NCI-H2227 treated with DMSO at 0.1 percent for 48 hours (cell line): ENCODE measurements at regions not wholly inside any gene's neighbourhood (a gene's known extent, or its start where the extent isn't known, plus 50 kb on each side); places are given as distances from the start of the nearest gene placed in this dataset.

Source experiments
- DNase-seq: peaks from one replicate; lab custom pipeline; 2025; lab: John Stamatoyannopoulos, UW

GRCh38 chr21:24353492-24353891 lies 1253.8 kb downstream of the MRPL39 start:
- no peak for DNase-seq

DNA sequence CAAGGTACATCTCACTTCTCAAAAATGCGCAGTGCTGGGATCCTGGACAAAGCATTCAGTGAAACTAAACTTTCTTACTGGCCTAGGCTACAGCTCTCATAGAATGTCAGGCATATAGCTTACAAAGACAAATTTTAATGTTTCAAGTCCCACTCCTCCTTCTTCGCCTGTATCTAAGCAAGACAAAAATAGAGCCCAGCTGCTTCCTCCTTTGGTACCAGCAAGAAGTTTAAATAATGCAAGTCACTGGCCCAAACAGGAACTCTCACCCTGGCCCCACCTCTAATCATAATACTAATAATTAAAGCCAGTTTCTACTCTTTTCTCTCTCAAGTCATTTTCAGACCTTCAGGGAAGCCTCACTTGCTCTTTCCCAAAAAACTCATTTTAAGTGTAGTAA lies 1267.9 kb downstream of the MRPL39 start:
- no peak for DNase-seq

GRCh38 chr21:24336491-24336890 lies 1270.8 kb downstream of the MRPL39 start:
- DNase-seq, result no peak

GRCh38 chr21:24323536-24323935 lies 1283.7 kb downstream of the MRPL39 start:
- DNase-seq, result no peak

DNA sequence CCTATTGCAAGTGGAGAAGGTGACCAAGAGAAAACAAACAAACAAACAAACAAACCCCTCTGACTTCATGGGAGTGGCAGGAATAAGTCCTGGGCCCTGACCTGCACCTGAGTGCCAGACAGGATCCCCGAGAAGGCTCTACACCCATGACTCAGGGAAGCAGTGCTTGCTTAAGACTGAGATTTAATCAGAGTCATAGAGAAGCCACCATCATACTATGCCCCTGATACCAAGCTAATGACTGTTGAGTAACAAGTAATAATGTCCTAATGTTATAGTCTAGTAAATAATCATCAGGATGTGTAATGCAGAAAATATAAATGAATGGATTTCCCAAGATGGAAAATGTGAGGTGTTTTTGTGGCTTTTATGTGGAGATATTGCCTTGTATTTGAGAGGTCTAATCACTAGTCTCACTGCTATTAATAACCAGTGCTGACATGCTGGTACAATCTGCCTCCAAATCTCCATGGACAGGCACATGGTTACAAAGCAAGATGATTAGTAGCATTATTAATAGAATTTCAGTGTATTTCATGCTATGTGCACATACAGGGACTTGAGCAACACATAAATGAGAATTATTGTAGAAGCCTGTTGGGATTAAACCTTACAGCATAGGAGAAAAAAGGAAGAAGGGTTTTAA lies 1290.9 kb downstream of the MRPL39 start:
- no peak for DNase-seq

- no peak for DNase-seq
Measured at GRCh38 chr21:24310788-24311187, 1296.5 kb downstream of the MRPL39 start.

DNA sequence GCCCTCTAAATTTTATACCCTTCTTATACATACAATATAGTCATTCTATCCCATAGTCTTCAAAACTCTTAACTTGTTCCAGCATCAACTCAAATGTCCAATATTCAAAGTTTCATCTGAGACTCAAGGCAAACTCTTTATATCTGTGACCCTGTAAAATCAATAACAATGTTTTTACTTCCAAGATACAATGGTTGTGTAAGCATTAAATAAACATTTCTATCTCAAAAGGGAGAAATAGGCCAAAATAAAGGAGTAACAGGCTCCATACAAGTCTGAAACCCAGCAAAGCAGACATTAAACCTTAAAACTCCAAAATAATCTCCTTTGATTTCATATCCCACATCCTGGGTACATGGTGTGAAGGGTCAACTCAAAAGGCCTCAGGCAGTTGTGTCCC lies 1299.1 kb downstream of the MRPL39 start:
- no peak for DNase-seq

DNA sequence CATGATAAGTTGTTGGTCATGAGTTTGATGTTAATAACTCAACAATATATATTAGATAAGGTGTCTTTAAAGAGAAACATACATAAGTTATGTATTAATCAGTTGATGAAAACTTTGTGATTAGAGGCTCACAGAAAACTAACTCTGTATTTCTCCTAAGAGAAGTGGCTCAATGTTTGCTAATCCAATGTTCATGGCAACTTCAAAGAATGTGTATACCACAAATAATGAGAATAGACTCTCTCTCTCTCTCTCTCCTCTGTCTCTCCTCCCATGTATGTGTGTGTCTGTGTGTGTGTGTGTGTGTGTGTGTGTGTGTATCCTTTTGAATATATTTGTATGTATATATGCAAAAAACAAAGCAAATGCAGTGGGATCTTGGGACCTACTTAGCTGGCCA lies 1304.9 kb downstream of the MRPL39 start:
- DNase-seq, result no peak

DNA sequence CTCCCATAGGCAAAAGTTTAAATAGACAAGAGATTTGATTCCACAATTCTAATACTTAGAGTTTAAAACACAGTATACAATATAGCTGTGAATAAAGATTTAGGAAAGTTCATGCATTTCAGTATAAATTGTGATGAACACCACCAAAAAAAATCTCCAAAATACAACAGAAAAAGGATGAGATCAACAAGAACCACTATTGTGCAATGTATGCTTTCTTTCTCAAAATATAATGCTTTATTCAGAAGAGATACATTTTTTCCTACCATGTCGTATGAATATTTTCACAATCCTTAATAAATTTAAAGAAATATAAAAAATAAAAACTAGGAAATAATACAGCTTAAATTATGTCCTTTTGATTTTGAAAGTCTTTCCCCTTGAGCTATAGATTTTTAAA lies 1309.2 kb downstream of the MRPL39 start:
- DNase-seq, result no peak

DNA sequence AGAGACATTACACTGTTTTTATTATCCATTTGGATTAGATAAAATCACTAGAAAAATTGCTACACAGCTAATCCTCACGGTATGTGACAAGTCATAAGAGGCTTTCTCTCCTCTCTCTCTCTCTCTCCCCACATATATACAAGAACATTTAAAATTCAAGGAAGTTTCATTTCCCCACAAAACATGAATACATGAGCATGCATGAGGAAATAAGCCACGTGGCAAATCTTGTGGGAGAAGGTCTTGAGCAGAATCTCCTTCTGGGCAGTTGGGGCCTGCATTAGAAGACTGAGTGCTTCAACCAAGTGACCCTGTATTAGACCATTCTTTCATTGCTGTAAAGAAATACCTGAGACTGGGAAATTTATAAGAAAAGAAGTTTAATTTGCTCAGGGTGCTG lies 1313.1 kb downstream of the MRPL39 start:
- DNase-seq, result no peak

GRCh38 chr21:24290151-24290833 lies 1317.0 kb downstream of the MRPL39 start:
- DNase-seq, result no peak

- no peak for DNase-seq
Measured at GRCh38 chr21:24289539-24289938, 1317.7 kb downstream of the MRPL39 start.

DNA sequence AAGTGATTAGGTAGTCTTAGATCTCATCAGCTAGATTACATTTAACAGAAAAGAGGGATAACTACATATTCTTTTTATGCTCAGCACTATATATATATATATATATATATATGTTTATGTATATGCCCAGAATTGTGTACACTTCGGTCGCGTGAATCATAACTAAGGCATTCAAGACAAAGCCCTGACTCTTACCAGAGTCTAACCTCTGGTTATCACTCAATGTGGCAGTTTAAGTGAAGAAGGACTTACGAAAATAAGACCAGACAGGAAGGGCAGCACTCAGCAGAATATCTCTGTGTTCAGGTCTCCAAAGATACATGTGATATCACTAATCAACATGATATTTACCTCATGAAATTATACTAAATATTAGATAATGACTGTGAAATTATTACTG lies 1326.7 kb downstream of the MRPL39 start:
- DNase-seq, result no peak

DNA sequence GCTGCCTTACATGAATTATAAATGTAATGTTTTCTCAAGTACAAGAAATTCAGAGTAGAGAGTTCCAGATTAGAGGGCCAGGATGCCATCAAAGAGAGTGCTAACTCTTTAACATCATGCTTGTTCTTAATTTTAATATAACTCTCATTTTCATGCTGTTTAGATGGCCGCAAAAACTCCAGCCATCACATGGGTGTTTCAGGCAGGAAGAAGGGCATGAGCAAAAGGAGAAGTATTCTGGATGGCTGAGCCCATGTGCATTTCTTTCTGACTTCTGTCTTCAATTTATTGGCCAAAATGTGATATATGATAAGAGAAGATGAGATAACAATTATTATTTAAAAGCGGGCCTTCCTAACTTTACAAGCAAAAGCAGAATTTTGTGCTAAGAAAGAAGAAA lies 1328.6 kb downstream of the MRPL39 start:
- DNase-seq, result no peak

- no peak for DNase-seq
Measured at GRCh38 chr21:24276204-24276603, 1331.1 kb downstream of the MRPL39 start.

- DNase-seq, result no peak
Measured at GRCh38 chr21:24275616-24276015, 1331.7 kb downstream of the MRPL39 start.

DNA sequence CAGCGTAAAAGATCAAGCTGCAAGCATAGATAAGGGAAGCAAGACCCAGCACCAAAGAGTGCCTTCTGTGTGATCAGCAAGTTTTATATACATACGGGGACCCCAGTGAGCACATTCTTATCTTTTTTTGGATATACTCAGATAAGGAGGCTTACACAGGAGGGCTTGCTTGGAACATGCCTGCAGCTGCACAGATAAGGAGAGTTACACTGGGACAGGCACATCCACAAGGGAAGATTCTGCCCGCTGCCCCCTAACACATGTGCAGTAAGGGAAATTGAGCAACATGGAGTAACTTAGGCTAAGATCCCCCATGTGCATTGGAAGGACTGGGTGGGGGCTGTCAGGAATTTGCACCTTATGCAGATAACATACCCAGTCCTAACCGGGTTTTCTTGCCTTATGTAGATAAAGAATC lies 1334.8 kb downstream of the MRPL39 start:
- DNase-seq, result no peak

GRCh38 chr21:24265987-24266386 lies 1341.3 kb downstream of the MRPL39 start:
- no peak for DNase-seq

GRCh38 chr21:24260751-24261150 lies 1346.5 kb downstream of the MRPL39 start:
- no peak for DNase-seq

DNA sequence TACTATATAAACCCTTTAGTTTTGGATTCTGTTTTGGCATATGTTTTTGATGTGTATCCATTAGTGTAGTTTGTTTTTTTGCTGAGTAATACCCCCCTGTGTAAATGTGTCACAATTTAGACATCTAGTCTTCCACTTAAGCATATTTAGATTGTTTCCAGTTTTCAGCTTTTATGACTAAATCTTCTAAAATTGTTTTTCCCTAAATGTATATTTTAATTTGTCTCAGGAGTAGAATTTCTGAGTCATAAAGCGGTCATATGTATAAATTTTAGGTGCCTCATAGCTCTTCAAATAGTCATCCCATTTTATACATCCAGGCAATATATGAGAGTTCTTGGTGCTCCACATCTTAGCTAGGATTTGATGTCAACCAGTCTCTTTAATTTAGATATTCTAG lies 1348.0 kb downstream of the MRPL39 start:
- no peak for DNase-seq

- no peak for DNase-seq
Measured at GRCh38 chr21:24255591-24255990, 1351.7 kb downstream of the MRPL39 start.

DNA sequence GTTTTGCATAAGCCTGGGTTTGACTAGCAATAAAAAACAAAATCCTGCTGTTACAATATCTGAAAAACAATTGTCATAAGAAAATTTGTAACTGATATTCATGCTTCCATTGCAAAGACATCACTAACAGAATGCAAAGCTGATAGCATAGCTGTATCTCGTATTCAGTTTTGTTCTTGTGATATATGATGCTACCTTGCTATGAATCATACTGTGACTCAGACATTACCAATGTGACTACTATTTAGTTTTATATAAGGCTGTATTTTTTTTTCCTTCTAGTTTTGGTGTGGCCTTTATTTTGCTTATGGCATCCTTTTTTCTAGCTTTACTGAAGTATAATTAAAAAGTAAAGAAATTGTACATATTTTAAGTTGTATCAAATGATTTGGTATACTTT lies 1381.8 kb downstream of the MRPL39 start:
- DNase-seq, result no peak

- DNase-seq, result no peak
Measured at GRCh38 chr21:24224422-24224821, 1382.9 kb downstream of the MRPL39 start.

DNA sequence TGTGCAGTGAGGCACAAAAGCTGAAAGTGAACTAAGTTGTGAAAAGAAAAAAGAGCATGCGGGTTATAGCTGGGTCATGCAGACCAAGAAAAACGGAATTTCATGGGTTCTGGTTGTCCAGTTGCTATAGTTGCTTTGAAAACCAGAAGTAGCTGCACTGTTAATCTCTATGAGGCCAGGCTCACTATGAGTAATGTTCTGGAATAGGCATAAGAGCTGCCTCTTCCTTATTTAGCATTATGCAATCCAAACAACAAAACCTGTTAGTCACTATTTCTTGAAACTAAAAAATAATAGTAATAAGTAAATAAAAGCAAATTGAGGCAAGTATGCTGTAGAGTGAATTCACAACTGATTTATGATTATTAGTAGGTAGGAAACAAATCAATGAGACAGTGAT lies 1383.7 kb downstream of the MRPL39 start:
- DNase-seq, result no peak
